Activated CD8-positive, alpha-beta T cell treated with anti-CD3 and anti-CD28 coated beads for 36 hours (primary cell): ENCODE measurements at regions not wholly inside any gene's neighbourhood (a gene's known extent, or its start where the extent isn't known, plus 50 kb on each side); places are given as distances from the start of the nearest gene placed in this dataset.
A peak's percentile ranks its signal among the peaks of the same experiment; 100 is the strongest.

Experiments used
- ATAC-seq: fragments of 200-7000 bp; cut with Tn5 transposase; one replicate; pipeline ENCODE4 v1.10.0; 2021; ENCODE audit warnings: mild to moderate bottlenecking, moderate library complexity
- CTCF ChIA-PET: fragments of 350-600 bp; sonication (Branson Sonifier 250); formaldehyde crosslinking; loops from one replicate; lab custom pipeline; 2021; ENCODE audit warnings: antibody characterized with exemption; lab: Charles Lee
- POLR2A ChIA-PET: fragments of 350-600 bp; sonication (Branson Sonifier 250); formaldehyde crosslinking; loops from one replicate; lab custom pipeline; 2021; ENCODE audit warnings: antibody characterized with exemption; lab: Charles Lee
- DNase-seq: peaks from one replicate; pipeline ENCODE4 v3.0.0-alpha.2; 2020
- H3K27ac Mint-ChIP-seq: one replicate; pipeline ENCODE4 v1.8.0; 2021; ENCODE audit warnings: mild to moderate bottlenecking, mixed read lengths
- H3K27me3 Mint-ChIP-seq: one replicate; pipeline ENCODE4 v1.8.0; 2021; ENCODE audit warnings: mixed read lengths
- H3K36me3 Mint-ChIP-seq: one replicate; pipeline ENCODE4 v1.8.0; 2021; ENCODE audit warnings: low read depth, mixed read lengths
- H3K4me1 Mint-ChIP-seq: one replicate; pipeline ENCODE4 v1.8.0; 2021; ENCODE audit warnings: low read depth, mixed read lengths
- H3K4me3 Mint-ChIP-seq: one replicate; pipeline ENCODE4 v1.8.0; 2021; ENCODE audit warnings: mild to moderate bottlenecking, moderate library complexity, mixed read lengths
- H3K9me3 Mint-ChIP-seq: one replicate; pipeline ENCODE4 v1.8.0; 2021; ENCODE audit warnings: mixed read lengths
- intact Hi-C: fragments of 100-400 bp; cut with micrococcal nuclease; formaldehyde crosslinking; loops from one replicate; pipeline ENCODE4 v1.10.0; 2022
- TF ChIP-seq, protein P1 (sequence below): fragments of 200-600 bp; IDR thresholded peaks from one replicate; pipeline ENCODE4 v1.8.0; 2022; ENCODE audit warnings: antibody characterized with exemption, mild to moderate bottlenecking

DNA sequence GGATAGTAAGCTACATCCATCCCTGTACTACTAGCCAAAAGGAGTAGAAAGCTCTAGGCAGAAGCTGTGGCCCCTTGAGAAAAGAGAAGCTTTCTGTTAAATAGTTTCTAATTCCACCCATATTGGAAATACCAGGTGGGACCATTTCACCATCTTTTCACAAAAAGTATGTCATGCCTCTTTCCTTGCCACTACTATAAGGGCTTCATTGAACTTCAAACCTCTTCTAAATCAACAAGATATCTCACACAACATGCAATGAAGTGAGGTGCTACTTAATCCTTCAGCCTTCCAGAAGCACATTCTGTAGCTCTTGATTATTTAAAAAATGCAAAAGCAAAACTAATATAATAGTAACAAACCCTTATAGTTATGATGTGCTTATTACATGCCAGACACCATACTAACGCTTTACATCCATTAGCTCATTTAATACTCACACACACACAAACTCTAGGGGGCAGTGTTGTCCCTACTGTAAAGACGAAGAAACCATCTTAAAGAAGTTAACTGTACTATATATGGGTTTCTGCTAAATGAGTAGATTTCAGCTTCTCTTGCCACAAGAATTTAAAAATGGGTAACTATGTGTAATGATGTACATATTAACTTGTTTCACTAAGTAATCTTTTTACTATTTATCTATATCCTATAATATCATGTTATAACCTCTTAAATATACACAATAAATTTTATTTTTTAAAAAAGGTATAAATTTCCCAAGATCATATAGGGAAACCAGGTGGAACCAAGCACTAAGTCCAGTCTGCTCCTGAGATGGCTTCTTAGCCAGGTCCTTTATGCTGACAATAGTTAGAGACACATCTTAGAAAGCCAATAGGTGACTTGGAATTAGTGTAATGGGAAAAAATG is 124.4 kb downstream of the RPS29 start:
- ChIA-PET POLR2A (no interaction called here), CTCF (interaction anchor here (0.6 to 8.4 kb wide), 39 partner anchors 8 to 390 kb away, joined by 3 to 164 read pairs (median 5); partner anchors contain the start of genes KLHDC1, NEMF and RPS29)
- ATAC-seq (peak; percentile 93), DNase-seq (peak; percentile 82)
- H3K9me3 Mint-ChIP-seq, result no peaks in the 10 kb centered on the region
- H3K27ac Mint-ChIP-seq, result no peak overlapping the region
- no peaks in the 10 kb centered on the region for H3K36me3 Mint-ChIP-seq
- TF ChIP-seq, protein P1, sequence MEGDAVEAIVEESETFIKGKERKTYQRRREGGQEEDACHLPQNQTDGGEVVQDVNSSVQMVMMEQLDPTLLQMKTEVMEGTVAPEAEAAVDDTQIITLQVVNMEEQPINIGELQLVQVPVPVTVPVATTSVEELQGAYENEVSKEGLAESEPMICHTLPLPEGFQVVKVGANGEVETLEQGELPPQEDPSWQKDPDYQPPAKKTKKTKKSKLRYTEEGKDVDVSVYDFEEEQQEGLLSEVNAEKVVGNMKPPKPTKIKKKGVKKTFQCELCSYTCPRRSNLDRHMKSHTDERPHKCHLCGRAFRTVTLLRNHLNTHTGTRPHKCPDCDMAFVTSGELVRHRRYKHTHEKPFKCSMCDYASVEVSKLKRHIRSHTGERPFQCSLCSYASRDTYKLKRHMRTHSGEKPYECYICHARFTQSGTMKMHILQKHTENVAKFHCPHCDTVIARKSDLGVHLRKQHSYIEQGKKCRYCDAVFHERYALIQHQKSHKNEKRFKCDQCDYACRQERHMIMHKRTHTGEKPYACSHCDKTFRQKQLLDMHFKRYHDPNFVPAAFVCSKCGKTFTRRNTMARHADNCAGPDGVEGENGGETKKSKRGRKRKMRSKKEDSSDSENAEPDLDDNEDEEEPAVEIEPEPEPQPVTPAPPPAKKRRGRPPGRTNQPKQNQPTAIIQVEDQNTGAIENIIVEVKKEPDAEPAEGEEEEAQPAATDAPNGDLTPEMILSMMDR, result peak; percentile 82
- no peak overlapping the region for H3K4me3 Mint-ChIP-seq
- H3K27me3 Mint-ChIP-seq, result no peaks in the 10 kb centered on the region
- no peaks in the 10 kb centered on the region for H3K4me1 Mint-ChIP-seq
- intact Hi-C loops, result loop anchor here (2.0 kb wide), 1 partner anchor 35 kb away; no protein-coding TSS in a partner anchor

DNA sequence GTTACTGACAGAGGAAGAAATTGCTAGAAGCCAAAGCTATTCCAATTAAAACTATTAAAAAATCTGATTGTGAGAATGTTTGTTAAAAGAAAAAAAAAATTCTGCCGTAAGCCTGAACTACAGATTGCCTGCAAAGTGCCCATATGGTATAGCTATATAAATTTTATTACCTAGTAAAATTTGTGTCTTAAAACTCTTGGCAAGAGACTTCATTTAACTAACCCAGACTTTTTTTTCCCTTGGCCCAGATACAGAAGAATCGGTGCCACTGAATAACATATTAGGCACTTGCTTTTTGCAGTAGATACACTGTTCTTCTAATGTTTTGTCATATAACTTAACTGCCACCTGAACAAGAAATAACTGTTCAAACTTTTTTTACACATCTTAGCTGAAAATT is 125.5 kb downstream of the RPS29 start:
- H3K9me3 Mint-ChIP-seq, result no peaks in the 10 kb centered on the region
- H3K27ac Mint-ChIP-seq, result no peak overlapping the region
- no peaks in the 10 kb centered on the region for H3K36me3 Mint-ChIP-seq
- H3K4me3 Mint-ChIP-seq, result no peak overlapping the region
- H3K27me3 Mint-ChIP-seq, result no peaks in the 10 kb centered on the region
- no peak for DNase-seq
- ATAC-seq, result no peak
- ChIA-PET CTCF (interaction anchor here (0.7 to 8.4 kb wide), 11 partner anchors 10 to 85 kb away, joined by 3 to 164 read pairs (median 14); no protein-coding TSS in a partner anchor), POLR2A (no interaction called here)
- intact Hi-C loops, result no loop called here
- no peaks in the 10 kb centered on the region for H3K4me1 Mint-ChIP-seq
- TF ChIP-seq, protein P1, result no peak

DNA sequence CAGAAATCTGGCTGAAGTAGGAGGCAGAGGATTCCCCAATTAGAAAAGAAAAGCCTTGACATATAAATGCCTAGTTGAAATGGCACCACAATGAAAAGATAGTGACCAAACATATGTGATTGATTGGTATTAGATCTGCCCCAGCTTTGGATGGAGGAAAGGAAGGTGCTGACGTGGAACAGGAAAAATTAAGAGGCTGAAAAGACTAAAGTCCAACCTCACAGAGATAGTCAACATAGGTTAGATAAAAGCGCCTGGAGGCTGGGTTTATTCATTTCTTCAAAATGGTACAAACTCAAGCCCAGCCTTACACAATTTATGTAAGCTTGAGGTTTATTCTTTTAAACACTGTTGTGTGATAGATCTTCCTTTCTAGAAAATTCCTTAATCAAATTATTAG is 129.6 kb downstream of the RPS29 start:
- Mint-ChIP-seq H3K27me3 (peaks cover 4% of the 10 kb centered on the region), H3K4me3 (no peak overlapping the region), H3K36me3 (no peaks in the 10 kb centered on the region), H3K9me3 (no peaks in the 10 kb centered on the region), H3K27ac (no peak overlapping the region), H3K4me1 (no peaks in the 10 kb centered on the region)
- intact Hi-C loops, result no loop called here
- ChIA-PET CTCF (interaction anchor here (1.9 kb wide), 1 partner anchor 41 kb away, joined by 7 read pairs; no protein-coding TSS in a partner anchor), POLR2A (no interaction called here)
- TF ChIP-seq, protein P1, result no peak
- ATAC-seq, result no peak
- no peak for DNase-seq

DNA sequence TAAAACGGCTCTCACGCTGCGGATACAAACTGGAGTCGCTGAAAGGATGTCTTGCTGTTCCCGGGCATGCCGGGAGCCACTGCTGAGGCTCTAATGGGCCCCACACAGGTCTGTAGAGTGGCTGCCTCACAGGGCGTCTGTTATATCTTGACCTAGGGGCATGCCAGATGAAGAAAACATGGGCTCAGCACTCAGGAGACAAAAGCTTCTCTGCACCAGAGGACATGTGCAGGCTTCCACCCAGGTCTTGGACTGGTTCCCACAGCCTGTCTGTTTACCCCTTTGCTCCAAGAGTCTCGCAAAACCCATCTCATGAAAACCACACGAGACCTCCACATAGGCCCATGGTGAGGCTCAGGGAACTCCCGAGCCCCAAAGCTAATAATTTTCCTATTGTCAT is 134.2 kb downstream of the RPS29 start:
- peaks cover 6% of the 10 kb centered on the region for H3K27me3 Mint-ChIP-seq
- TF ChIP-seq, protein P1, result no peak
- ATAC-seq, result no peak
- no peak for DNase-seq
- H3K4me3 Mint-ChIP-seq, result no peak overlapping the region
- no peaks in the 10 kb centered on the region for H3K36me3 Mint-ChIP-seq
- POLR2A ChIA-PET, result no interaction called here
- CTCF ChIA-PET, result interaction anchor here (4.2 kb wide), 1 partner anchor 10 kb away, joined by 29 read pairs; no protein-coding TSS in a partner anchor
- H3K27ac Mint-ChIP-seq, result no peak overlapping the region
- intact Hi-C loops, result no loop called here
- peaks cover 5% of the 10 kb centered on the region for H3K9me3 Mint-ChIP-seq
- H3K4me1 Mint-ChIP-seq, result no peaks in the 10 kb centered on the region

DNA sequence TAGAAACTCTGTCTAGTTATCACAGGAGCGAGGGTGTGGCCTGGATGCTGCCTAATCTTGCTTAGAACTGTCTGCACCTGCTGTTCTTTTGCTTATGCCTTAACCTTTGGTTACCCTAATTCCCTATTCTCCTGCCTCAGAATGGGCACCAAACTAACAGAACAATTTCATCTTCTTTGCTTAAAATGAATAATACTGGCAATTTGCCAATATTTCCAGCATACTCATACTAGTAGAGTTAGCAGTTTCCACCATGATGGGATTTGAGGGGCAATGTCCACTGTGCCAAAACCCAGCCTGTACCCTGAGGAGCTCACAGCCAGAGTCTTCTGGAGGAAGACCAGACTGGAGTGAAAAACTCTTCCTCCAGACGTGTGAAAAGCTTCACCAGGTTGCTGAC is 136.4 kb downstream of the RPS29 start:
- Mint-ChIP-seq H3K4me3 (no peak overlapping the region), H3K27me3 (peaks cover 10% of the 10 kb centered on the region), H3K9me3 (peaks cover 5% of the 10 kb centered on the region), H3K27ac (no peak overlapping the region), H3K36me3 (no peaks in the 10 kb centered on the region), H3K4me1 (no peaks in the 10 kb centered on the region)
- ChIA-PET CTCF (interaction anchor here (4.2 kb wide), 1 partner anchor 12 kb away, joined by 29 read pairs; no protein-coding TSS in a partner anchor), POLR2A (no interaction called here)
- TF ChIP-seq, protein P1, result no peak
- DNase-seq, result no peak
- intact Hi-C loops, result no loop called here
- ATAC-seq, result no peak
